HG02623 (cell line): ENCODE measurements at regions not wholly inside any gene's neighbourhood (a gene's known extent, or its start where the extent isn't known, plus 50 kb on each side); places are given as distances from the start of the nearest gene placed in this dataset.
"Not testable (repeated sequence)": the region's sequence is repeated elsewhere in the genome, so short reads cannot be mapped to it uniquely, and the experiment has no call there.

Experiments
- ATAC-seq: cut with Tn5 transposase; IDR thresholded peaks from one replicate; pipeline ENCODE4 v1.9.1; 2021; ENCODE audit warnings: moderate library complexity; ENCODE audit not compliant: unreplicated experiment

- no peak for ATAC-seq
Observed at GRCh38 chr15:91356083-91356482, 256.0 kb downstream of the SV2B start.

DNA sequence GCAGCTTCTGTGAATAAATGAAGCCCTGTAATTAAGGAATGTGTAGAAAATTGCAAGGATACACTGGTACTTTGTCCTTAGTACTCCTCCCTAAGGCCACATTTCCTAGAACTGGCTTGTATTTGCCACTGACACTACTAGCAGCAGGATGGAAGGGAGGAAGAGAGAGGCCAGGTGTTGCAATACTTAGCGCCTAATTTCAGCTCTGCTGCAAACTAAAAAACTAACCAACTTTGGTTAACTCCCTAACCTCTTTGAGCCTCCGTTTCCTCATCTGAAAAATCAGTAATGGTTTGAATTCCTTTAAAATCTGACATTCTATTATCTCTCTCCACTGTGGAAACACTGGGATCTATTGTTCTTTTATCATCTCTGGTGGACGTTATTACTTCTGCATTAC lies 257.0 kb downstream of the SV2B start:
- ATAC-seq = no peak

DNA sequence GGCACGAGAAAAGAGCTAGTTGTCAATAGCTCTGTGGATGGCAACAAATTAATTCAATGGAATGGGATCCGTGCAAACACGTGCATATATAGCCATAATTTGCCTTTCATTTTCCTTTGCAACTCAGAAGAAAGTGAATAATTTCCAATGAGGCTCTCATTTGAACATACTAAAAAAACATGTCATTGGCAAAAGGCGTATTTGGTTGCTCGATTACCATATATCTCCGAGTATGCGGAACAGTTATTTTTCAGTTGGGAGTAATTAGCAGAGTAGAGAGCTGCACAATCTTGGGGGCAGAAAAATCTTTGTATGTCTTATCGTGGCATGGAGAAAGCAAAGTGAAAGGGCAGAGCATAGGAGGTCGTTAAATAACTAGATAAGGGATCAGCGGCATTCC lies 257.4 kb downstream of the SV2B start:
- ATAC-seq = no peak

DNA sequence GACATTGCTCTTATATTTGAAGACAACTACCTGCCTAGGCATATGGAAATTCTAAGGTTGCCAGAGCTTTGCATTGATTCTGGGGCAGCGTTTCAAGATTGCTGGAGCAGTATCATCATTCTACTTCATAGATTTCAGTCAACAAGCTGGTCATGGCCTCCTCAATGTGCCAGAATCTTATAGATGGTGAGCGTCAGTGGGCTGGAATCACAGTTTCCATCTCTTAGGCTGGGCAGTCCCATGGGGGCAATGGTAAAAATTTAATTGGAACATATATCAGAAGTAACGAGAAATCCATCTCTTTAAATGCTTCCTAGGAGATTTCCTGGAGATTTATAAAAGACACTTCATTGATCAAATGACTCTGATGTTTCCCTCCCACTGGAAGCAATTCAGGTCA lies 258.3 kb downstream of the SV2B start:
- ATAC-seq = no peak

GRCh38 chr15:91361696-91362095 lies 261.6 kb downstream of the SV2B start:
- not testable (repeated sequence) for ATAC-seq

DNA sequence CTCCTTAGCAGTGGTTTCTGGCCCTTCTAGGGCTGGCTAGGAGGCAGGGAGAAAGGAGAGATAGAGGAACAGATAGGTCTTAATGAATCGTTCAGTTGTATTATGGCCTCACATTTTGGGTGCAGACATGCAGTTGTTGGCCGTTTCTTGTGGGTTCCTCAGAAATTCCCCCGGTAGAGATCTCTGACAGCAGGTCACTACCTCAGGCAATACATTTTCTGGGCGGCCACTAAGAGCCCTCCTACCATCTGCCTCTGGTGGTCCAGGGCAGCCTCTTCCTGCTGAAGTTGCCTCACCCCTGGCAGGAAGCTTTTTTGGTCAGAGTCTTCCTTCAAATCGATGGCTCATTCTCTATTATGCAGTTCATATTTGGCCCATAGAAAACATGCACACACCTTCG lies 266.1 kb downstream of the SV2B start:
- ATAC-seq = no peak

DNA sequence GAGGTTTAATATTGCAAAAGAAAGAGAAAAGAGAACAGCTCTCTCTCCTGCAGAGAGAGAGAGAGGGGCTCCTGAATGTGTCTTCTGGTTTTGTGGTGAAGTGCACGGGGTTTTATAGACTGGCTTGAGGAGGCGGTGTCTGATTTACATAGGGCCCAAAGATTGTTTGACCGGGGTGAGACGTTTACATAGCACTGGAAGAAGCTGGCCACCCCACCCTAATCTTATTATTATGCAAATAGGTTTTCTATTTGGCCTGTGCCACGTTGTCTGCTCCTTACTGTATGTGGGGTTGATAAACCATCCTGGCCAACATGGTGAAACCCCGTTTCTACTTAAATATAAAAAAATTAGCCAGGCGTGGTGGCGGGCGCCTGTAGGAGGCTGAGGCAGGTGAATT lies 268.6 kb downstream of the SV2B start:
- ATAC-seq = no peak

DNA sequence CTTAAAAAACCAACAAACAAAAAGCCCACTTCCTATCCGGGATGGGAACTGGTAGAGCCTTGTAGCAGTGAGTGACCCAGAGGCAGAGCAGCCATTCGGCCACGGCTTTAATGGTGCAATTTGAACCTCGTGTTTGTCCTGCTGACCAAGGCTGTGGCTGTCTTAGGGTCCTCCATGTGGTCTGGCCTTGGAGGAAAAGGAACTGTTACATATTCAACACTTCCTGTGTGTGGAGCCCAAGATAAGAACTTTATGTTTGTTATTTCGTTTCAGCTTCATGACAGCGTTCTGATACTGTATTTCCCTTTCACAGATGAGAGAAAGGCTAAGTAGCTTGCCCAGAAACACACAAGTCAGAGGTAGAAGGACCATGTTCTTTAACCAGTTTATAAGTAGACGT lies 269.8 kb downstream of the SV2B start:
- ATAC-seq = no peak

DNA sequence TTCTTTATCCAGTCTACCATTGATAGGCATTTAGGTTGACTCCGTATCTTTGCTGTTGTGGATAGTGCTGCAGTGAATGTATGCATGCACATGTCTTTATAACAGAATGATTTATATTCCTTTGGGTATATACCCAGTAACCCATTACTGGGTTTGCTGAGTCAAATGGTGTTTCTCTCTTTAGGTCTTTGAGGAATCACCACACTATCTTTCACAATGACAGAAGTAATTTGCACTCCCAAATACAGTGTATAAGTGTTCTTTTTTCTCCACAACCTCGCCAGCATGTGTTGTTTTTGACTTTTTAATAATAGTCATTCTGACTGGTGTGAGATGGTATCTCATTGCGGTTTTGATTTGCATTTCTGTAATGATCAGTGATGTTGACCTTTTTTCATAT lies 271.3 kb downstream of the SV2B start:
- not testable (repeated sequence) for ATAC-seq

GRCh38 chr15:91374336-91374735 lies 274.3 kb downstream of the SV2B start:
- ATAC-seq = no peak

- no peak for ATAC-seq
Observed at GRCh38 chr15:91376038-91376437, 276.0 kb downstream of the SV2B start.

DNA sequence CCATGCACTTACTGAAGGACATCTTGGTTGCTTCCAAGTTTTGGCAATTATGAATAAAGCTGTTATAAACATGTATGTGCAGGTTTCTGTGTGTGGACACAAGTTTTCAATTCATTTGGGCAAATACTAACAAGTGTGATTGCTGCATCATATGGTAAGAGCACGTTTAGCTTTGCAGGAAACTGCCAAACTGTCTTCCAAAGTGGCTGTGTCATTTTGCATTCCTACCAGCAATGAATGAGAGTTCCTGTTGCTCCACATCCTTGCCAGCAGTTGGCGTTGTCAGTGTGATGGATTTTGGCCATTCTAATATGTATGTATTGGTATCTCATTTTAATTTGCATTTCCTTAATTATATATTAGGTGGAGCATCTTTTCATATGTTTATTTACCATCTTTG lies 280.1 kb downstream of the SV2B start:
- no peak for ATAC-seq

DNA sequence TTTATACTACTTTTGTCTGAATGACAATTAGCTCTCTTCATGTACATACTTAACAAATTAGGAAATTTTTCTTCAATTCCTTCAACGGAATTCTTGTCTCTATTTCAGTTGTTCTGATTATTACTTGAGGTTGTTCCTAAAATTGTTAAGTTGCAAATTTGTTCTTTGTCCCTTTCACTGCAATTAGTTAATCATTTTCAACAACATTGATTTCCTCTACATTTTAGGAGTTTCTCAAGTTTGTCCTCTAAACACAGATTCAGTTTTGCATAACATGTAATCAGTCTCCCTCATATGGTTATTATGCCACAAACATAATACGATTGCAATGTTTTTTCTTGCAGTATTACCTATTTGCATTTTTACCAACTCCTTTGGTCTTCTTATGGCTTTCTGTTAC lies 283.5 kb downstream of the SV2B start:
- no peak for ATAC-seq

GRCh38 chr15:91384189-91384730 lies 284.2 kb downstream of the SV2B start:
- ATAC-seq = no peak

- ATAC-seq = no peak
Observed at GRCh38 chr15:91385311-91385710, 285.3 kb downstream of the SV2B start.

GRCh38 chr15:91393186-91393585 lies 293.1 kb downstream of the SV2B start:
- no peak for ATAC-seq

DNA sequence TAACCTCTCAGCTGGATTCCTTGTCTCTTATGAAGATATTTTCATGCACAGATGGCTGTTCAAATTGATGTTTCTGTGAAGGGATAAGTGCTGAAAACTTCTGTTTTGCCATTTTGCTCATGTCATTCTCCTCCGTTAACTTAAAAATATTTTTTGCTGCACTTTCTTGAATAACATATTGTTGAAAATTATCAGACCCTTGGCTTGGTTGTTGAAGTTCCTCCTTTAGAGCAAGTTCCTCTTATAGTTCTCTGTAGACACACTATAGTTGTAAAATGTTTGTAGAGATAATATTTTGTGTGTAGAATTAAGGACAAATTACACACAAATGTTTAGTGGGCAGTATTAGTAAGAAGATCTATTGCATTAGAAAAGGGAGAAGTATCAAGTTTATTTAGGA lies 300.4 kb downstream of the SV2B start:
- no peak for ATAC-seq

- ATAC-seq = no peak
Observed at GRCh38 chr15:91407269-91407889, 307.3 kb downstream of the SV2B start.

- no peak for ATAC-seq
Observed at GRCh38 chr15:91408476-91409076, 308.5 kb downstream of the SV2B start.

DNA sequence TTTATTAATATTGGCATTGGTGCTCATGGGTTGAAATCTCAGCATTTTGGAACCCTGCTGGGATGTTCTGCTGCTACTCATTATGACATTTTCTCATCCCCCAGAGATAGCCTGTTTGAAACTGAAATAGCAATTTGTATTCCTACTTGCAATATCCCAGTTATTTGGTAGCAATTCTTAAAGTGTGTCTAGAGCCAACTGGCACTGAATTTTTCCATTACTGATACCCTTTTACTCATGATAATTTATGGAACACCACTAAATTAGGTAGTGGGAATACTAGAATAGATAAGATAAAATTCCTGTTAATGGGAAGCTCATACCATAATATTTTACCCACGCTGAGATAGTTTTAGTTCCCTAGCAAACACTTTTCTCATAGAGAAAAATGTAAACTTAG lies 309.3 kb downstream of the SV2B start:
- no peak for ATAC-seq

GRCh38 chr15:91411586-91411985 lies 311.5 kb downstream of the SV2B start:
- no peak for ATAC-seq

DNA sequence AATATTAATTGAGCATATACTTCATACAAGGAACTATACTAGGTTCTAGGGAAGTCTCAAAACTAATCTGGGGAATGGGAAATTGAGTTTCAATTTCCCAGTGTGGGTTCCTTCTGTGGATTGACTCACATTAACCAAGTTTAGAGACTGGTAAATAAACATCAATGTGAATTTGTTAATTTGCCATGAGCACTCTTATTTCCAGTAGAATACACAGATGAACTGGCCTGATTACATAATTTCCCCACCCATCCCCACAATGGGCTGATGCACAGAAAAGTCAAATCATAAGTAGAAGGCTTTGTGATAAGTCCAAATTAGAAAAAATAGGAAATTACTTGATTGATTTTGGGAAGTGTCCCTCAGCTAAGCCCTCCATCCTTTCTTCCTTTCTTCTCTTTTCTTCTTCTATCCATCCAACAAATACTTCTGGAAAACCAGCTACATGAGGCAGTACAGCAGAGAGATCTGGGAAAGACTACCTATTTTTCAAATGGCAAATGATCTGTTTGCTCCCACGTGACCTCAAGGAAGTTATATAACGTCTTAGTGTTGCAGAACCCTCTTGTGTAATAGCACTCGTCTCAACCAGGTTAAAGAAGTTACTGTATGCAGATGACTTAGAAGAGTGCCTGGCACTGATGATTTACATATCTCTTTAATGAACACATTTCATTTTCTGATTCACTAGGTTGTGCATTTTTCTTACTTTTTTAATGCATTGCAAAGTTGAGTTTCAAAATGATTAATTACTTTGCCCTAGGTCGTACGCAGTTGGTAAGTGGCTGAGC lies 312.3 kb downstream of the SV2B start:
- ATAC-seq = no peak
